GM12878 (cell line): ENCODE measurements at regions not wholly inside any gene's neighbourhood (a gene's known extent, or its start where the extent isn't known, plus 50 kb on each side); places are given as distances from the start of the nearest gene placed in this dataset.

Experiments used
- ATAC-seq: fragments of 200-7000 bp; cut with Tn5 transposase; 3 replicates; pipeline ENCODE4 v1.9.1; 2020; ENCODE audit warnings: mild to moderate bottlenecking, moderate library complexity
- BruUV-seq: library from RNA; stranded (reverse); fragments of 400-500 nt; replicated peaks from 2 replicates; lab custom pipeline; 2021; lab: Mats Ljungman, UMichigan
- CTCF ChIA-PET: fragments of 300-600 bp; sonication (Branson Sonifier 250); formaldehyde crosslinking; extraction: SDS; loops from one replicate; lab custom pipeline; 2021; ENCODE audit warnings: inconsistent platforms; lab: Yijun Ruan, JAX
- POLR2A ChIA-PET: fragments of 350-600 bp; formaldehyde crosslinking; extraction: SDS; loops from one replicate; lab custom pipeline; 2021; ENCODE audit warnings: inconsistent platforms; lab: Charles Lee
- RAD21 ChIA-PET: fragments of 300-600 bp; sonication (Branson Sonifier 250); formaldehyde crosslinking; loops from one replicate; lab custom pipeline; 2023; ENCODE audit warnings: antibody characterized with exemption; ENCODE audit not compliant: unreplicated experiment; lab: Charles Lee
- SMC1A ChIA-PET: fragments of 300-600 bp; sonication (Branson Sonifier 250); formaldehyde crosslinking; loops from one replicate; lab custom pipeline; 2023; ENCODE audit not compliant: unreplicated experiment, uncharacterized antibody; lab: Charles Lee
- DNase-seq: peaks from one replicate; pipeline ENCODE4 v3.0.0-alpha.2; 2011; ENCODE audit warnings: low read depth, low spot score
- FAIRE-seq: peaks from 3 replicates; lab custom pipeline; 2011; peaks lifted over from hg19 to GRCh38; lab: Jason Lieb, UNC
- H2AFZ ChIP-seq: 2 replicates; pipeline ENCODE4 v1.6.0; 2011; ENCODE audit warnings: low read depth, low read length, control low read depth; ENCODE audit not compliant: control insufficient read depth
- H3K27ac ChIP-seq: 2 replicates; pipeline ENCODE4 v1.5.1; 2011; ENCODE audit warnings: control low read depth; ENCODE audit not compliant: control insufficient read depth, insufficient read depth
- H3K27me3 ChIP-seq, 2 experiments: replicated peaks in 1 of 2; 2 replicates each; pipeline versions ENCODE4 v1.6.0 to v1.6.1; 2011; ENCODE audit warnings: low read length in 1 of 2; ENCODE audit not compliant: control insufficient read depth in 2 of 2, insufficient read depth in 2 of 2
- H3K36me3 ChIP-seq, 2 experiments: 2 replicates each; pipeline ENCODE4 v1.5.1; 2011; ENCODE audit warnings: low read length in 1 of 2; ENCODE audit not compliant: control insufficient read depth in 2 of 2, insufficient read depth in 2 of 2
- H3K4me1 ChIP-seq: 2 replicates; pipeline ENCODE4 v1.6.1; 2011; ENCODE audit warnings: mild to moderate bottlenecking, low read length, moderate library complexity, mixed read lengths; ENCODE audit not compliant: control insufficient read depth, insufficient read depth
- H3K4me2 ChIP-seq: 2 replicates; pipeline ENCODE4 v1.6.0; 2011; ENCODE audit warnings: control low read depth; ENCODE audit not compliant: control insufficient read depth, insufficient read depth
- H3K4me3 ChIP-seq: fragments of 200-600 bp; sonication (generic); 2 replicates; pipeline ENCODE4 v1.5.1; 2016
- H3K79me2 ChIP-seq: 2 replicates; pipeline ENCODE4 v1.6.0; 2011; ENCODE audit warnings: low read length; ENCODE audit not compliant: control insufficient read depth, insufficient read depth
- H3K9ac ChIP-seq: 2 replicates; pipeline ENCODE4 v1.8.0; 2011; ENCODE audit warnings: low read length, control low read depth, mixed read lengths; ENCODE audit not compliant: control insufficient read depth, insufficient read depth
- H3K9me3 ChIP-seq: replicated peaks from 3 replicates; pipeline ENCODE4 v1.5.1; 2011; ENCODE audit warnings: mild to moderate bottlenecking, low read length; ENCODE audit not compliant: control insufficient read depth, insufficient read depth
- H4K20me1 ChIP-seq: 2 replicates; pipeline ENCODE4 v1.6.0; 2011; ENCODE audit not compliant: control insufficient read depth, insufficient read depth
- BMI1 ChIP-seq: fragments of 450-650 bp; IDR thresholded peaks from 2 replicates; pipeline ENCODE4 v1.6.1; 2016; ENCODE audit warnings: mild to moderate bottlenecking, moderate library complexity, borderline replicate concordance
- CTCF ChIP-seq, 3 experiments: IDR thresholded peaks in 2 of 3; conservative IDR thresholded peaks in 1 of 3; 2 replicates each; pipeline ENCODE4 v1.5.1; 2011; ENCODE audit warnings: low read depth in 3 of 3, low read length in 3 of 3, mild to moderate bottlenecking in 3 of 3, control low read depth in 2 of 3, moderate library complexity in 2 of 3, inconsistent platforms in 1 of 3, mixed read lengths in 1 of 3; ENCODE audit not compliant: control insufficient read depth in 2 of 3, insufficient read depth in 1 of 3; ENCODE audit errors: extremely low read depth in 1 of 3
- E4F1 ChIP-seq: fragments of 450-650 bp; IDR thresholded peaks from 2 replicates; pipeline ENCODE4 v1.6.1; 2018; ENCODE audit warnings: borderline replicate concordance, mild to moderate bottlenecking; ENCODE audit not compliant: partially characterized antibody
- EED ChIP-seq: sonication (generic); IDR thresholded peaks from 2 replicates; pipeline ENCODE4 v1.6.1; 2016; ENCODE audit warnings: antibody characterized with exemption, low read depth
- EP300 ChIP-seq, 2 experiments: fragments of 150-350 bp in 1 of 2; IDR thresholded peaks; 2 replicates each; pipeline ENCODE4 v1.6.1; 2011 to 2012; ENCODE audit warnings: low read depth in 2 of 2, low read length in 2 of 2, borderline replicate concordance in 1 of 2, improper control_type of control experiment in 1 of 2, inconsistent platforms in 1 of 2; ENCODE audit not compliant: control insufficient read depth in 1 of 2
- HDAC6 ChIP-seq: fragments of 200-600 bp; sonication (generic); IDR thresholded peaks from one replicate; pipeline ENCODE4 v1.8.0; 2017; ENCODE audit warnings: antibody characterized with exemption; ENCODE audit not compliant: unreplicated experiment
- HSF1 ChIP-seq: fragments of 150-350 bp; IDR thresholded peaks from 2 replicates; pipeline ENCODE4 v1.6.1; 2014; ENCODE audit warnings: mild to moderate bottlenecking, low read depth, low read length
- JUND ChIP-seq: IDR thresholded peaks from 2 replicates; pipeline ENCODE4 v1.6.1; 2012; ENCODE audit warnings: low read depth, mild to moderate bottlenecking, low read length, improper control_type of control experiment, moderate library complexity
- MEF2B ChIP-seq: fragments of 450-650 bp; IDR thresholded peaks from 2 replicates; pipeline ENCODE4 v1.6.1; 2018; ENCODE audit warnings: mild to moderate bottlenecking, moderate library complexity; ENCODE audit not compliant: partially characterized antibody, poor library complexity, severe bottlenecking
- PRDM15 ChIP-seq: fragments of 450-650 bp; formaldehyde crosslinking; IDR thresholded peaks from 2 replicates; pipeline ENCODE4 v1.4.0; 2020; ENCODE audit warnings: mild to moderate bottlenecking, moderate library complexity
- RAD21 ChIP-seq: IDR thresholded peaks from 2 replicates; pipeline ENCODE4 v1.6.1; 2011; ENCODE audit warnings: mild to moderate bottlenecking, low read depth, low read length, moderate library complexity; ENCODE audit not compliant: insufficient read depth
- RELA ChIP-seq: fragments of 450-650 bp; IDR thresholded peaks from 2 replicates; pipeline ENCODE4 v1.8.0; 2014; ENCODE audit warnings: borderline replicate concordance; ENCODE audit not compliant: partially characterized antibody
- TBL1XR1 ChIP-seq: IDR thresholded peaks from 2 replicates; pipeline ENCODE4 v1.6.1; 2012; ENCODE audit warnings: low read depth, low read length, improper control_type of control experiment
- WGBS: methylation state at CpG from one replicate; pipeline ENCODE4 v1.1.6; 2016; ENCODE audit warnings: low lambda C conversion rate; ENCODE audit not compliant: insufficient replicate concordance, insufficient coverage; ENCODE audit errors: missing lambda C conversion rate; 5-methylcytosine and 5-hydroxymethylcytosine counted together
- in situ Hi-C: fragments of 300-500 bp; cut with MboI; formaldehyde crosslinking; loops from 9 replicates; pipeline ENCODE4 v1.14.3; 2018; ENCODE audit warnings: mixed read lengths
- intact Hi-C: fragments of 100-400 bp; cut with micrococcal nuclease; formaldehyde crosslinking; loops from one replicate; pipeline ENCODE4 v1.14.2; 2022; ENCODE audit not compliant: unreplicated experiment

GRCh38 chr18:75773618-75774017 lies 346.1 kb upstream of the SMIM21 start (continued):
- TF ChIP-seq EED (no peak), TBL1XR1 (no peak), JUND (no peak)

GRCh38 chr18:75762758-75763157 lies 335.3 kb upstream of the SMIM21 start:
- ChIA-PET POLR2A (no interaction called here), SMC1A (no interaction called here), RAD21 (no interaction called here), CTCF (no interaction called here)
- FAIRE-seq = no peak
- no peaks in the 10 kb centered on the region for H4K20me1 ChIP-seq
- no peaks in the 10 kb centered on the region for H3K79me2 ChIP-seq
- no TSS peak for BruUV-seq
- no peaks in the 10 kb centered on the region for H3K36me3 ChIP-seq
- H3K9me3 ChIP-seq = no peaks in the 10 kb centered on the region
- H3K4me3 ChIP-seq = no peak overlapping the region
- H3K9ac ChIP-seq = no peak overlapping the region
- H3K4me1 ChIP-seq = no peaks in the 10 kb centered on the region
- no peak overlapping the region for H3K4me2 ChIP-seq
- intact Hi-C loops (no loop called here), in situ Hi-C loops (no loop called here)
- 0% methylated on average over 2 of the region's 2 CpGs for WGBS
- ATAC-seq = no peak
- no peaks in the 10 kb centered on the region for H3K27me3 ChIP-seq
- no peak overlapping the region for H2AFZ ChIP-seq
- no peak overlapping the region for H3K27ac ChIP-seq
- no peak for DNase-seq
- no peak for TF ChIP-seq PRDM15 (CRISPR knock-in tag)
- TF ChIP-seq RELA = no peak
- no peak for TF ChIP-seq CTCF (IDR thresholded peaks at IDR 0.05 in 2 of 3, conservative IDR thresholded peaks at IDR 0.05 in 1 of 3; ENCODE audit: control insufficient read depth in 2 of 3, extremely low read depth in 1 of 3, insufficient read depth in 1 of 3, low read depth in 3 of 3, low read length in 3 of 3)
- TF ChIP-seq MEF2B = no peak
- no peak for TF ChIP-seq BMI1
- no peak for TF ChIP-seq HDAC6
- TF ChIP-seq E4F1 = no peak
- no peak for TF ChIP-seq EP300 (IDR thresholded peaks at IDR 0.05; ENCODE audit: borderline replicate concordance in 1 of 2, control insufficient read depth in 1 of 2, low read depth in 2 of 2, low read length in 2 of 2)
- TF ChIP-seq RAD21 = no peak
- no peak for TF ChIP-seq HSF1
